Mucosa of descending colon (tissue), 3 donors: ENCODE measurements at regions not wholly inside any gene's neighbourhood (a gene's known extent, or its start where the extent isn't known, plus 50 kb on each side); places are given as distances from the start of the nearest gene placed in this dataset.

Experiments
- ATAC-seq: fragments of 200-7000 bp; cut with Tn5 transposase; one replicate; pipeline ENCODE4 v1.9.1; 2020; ENCODE audit warnings: mild to moderate bottlenecking, moderate library complexity
- DNase-seq, 3 donors: peaks; one replicate each; pipeline ENCODE4 v3.0.0-alpha.2; 2020
- H3K36me3 ChIP-seq: fragments of 200-600 bp; one replicate; pipeline ENCODE4 v1.8.0; 2021; ENCODE audit warnings: low read depth, mild to moderate bottlenecking
- H3K4me1 ChIP-seq: fragments of 200-600 bp; one replicate; pipeline ENCODE4 v1.8.0; 2021; ENCODE audit warnings: low read depth, mild to moderate bottlenecking
- H3K4me3 ChIP-seq: fragments of 200-600 bp; one replicate; pipeline ENCODE4 v1.8.0; 2021; ENCODE audit warnings: mild to moderate bottlenecking
- H3K9me3 ChIP-seq: fragments of 200-600 bp; one replicate; pipeline ENCODE4 v1.8.0; 2021; ENCODE audit warnings: mild to moderate bottlenecking
- CTCF ChIP-seq: fragments of 200-600 bp; IDR thresholded peaks from one replicate; pipeline ENCODE4 v1.8.0; 2022; ENCODE audit warnings: antibody characterized with exemption, mild to moderate bottlenecking
- intact Hi-C, 2 donors: fragments of 100-400 bp; cut with DNase I in 1 of 2; cut with micrococcal nuclease in 1 of 2; formaldehyde crosslinking; loops; one replicate each; pipeline versions ENCODE4 v1.11.0 to v1.11.1; 2022; cut with DNase I, micrococcal nuclease
- donor health status: DM: no; HTN: no; CAD: no; lungs with moderate emphysema.
- donor health status: DM: no; HTN: no; CAD: no.
- donor health status: DM: no; HTN: yes; CAD: no.

GRCh38 chr10:78454123-78454645 lies 420.5 kb downstream of the RPS24 start:
- DNase-seq (no peak), ATAC-seq (no peak)
- TF ChIP-seq CTCF, result no peak
- no peaks in the 10 kb centered on the region for H3K9me3 ChIP-seq
- intact Hi-C loops, result no loop called here
- no peak overlapping the region for H3K4me3 ChIP-seq
- H3K4me1 ChIP-seq, result peaks cover 5% of the 10 kb centered on the region
- H3K36me3 ChIP-seq, result no peaks in the 10 kb centered on the region

DNA sequence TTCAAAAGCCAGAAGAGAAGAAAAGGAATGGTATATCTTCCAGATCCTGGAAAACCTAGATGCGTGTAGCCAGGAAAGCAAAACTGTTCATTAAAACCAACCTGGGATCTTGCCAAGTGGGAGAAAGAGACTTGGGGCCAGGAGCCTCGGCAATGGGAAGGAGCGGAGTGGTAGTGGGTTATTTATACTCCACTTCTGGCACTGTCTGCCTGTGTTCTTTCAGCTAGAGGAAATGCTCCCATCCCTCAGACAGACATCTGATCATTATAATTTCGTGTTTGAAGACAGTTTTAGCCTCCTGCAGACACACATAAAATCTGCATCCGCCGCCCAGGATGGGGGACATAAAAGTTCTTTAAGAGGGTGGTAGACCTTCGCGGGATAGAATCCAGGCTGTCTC lies 421.6 kb downstream of the RPS24 start:
- ATAC-seq (no peak), DNase-seq (no peak)
- Histone ChIP-seq H3K36me3 (no peaks in the 10 kb centered on the region), H3K9me3 (no peaks in the 10 kb centered on the region), H3K4me3 (no peak overlapping the region), H3K4me1 (peaks cover 6% of the 10 kb centered on the region)
- intact Hi-C loops, result no loop called here
- no peak for TF ChIP-seq CTCF

- Histone ChIP-seq H3K4me1 (peaks cover 6% of the 10 kb centered on the region), H3K36me3 (no peaks in the 10 kb centered on the region), H3K9me3 (no peaks in the 10 kb centered on the region), H3K4me3 (no peak overlapping the region)
- no peak for TF ChIP-seq CTCF
- DNase-seq (no peak), ATAC-seq (no peak)
- intact Hi-C loops, result no loop called here
These were observed 422.1 kb downstream of the RPS24 start for GRCh38 chr10:78455811-78456210.

- intact Hi-C loops, result no loop called here
These were observed 423.2 kb downstream of the RPS24 start for GRCh38 chr10:78456649-78457400.

GRCh38 chr10:78457804-78458482 lies 424.3 kb downstream of the RPS24 start:
- H3K4me3 ChIP-seq, result no peak overlapping the region
- no peak for TF ChIP-seq CTCF
- no peak for ATAC-seq

More at GRCh38 chr10:78456649-78457400, 423.2 kb downstream of the RPS24 start:
- no peak for DNase-seq
- ATAC-seq, result no peak
- TF ChIP-seq CTCF, result no peak
- Histone ChIP-seq H3K4me3 (no peak overlapping the region), H3K36me3 (no peaks in the 10 kb centered on the region), H3K4me1 (peaks cover 6% of the 10 kb centered on the region), H3K9me3 (no peaks in the 10 kb centered on the region)

More at GRCh38 chr10:78457804-78458482, 424.3 kb downstream of the RPS24 start:
- Histone ChIP-seq H3K9me3 (no peaks in the 10 kb centered on the region), H3K36me3 (no peaks in the 10 kb centered on the region), H3K4me1 (peaks cover 6% of the 10 kb centered on the region)
- intact Hi-C loops, result no loop called here
- no peak for DNase-seq
